H9 (cell line): ENCODE measurements at regions not wholly inside any gene's neighbourhood (a gene's known extent, or its start where the extent isn't known, plus 50 kb on each side); places are given as distances from the start of the nearest gene placed in this dataset.

Experiments used
- DNase-seq: peaks from one replicate; pipeline ENCODE4 v3.0.0-alpha.2; 2017
- H2AFZ ChIP-seq: one replicate; pipeline ENCODE4 v1.6.1; 2013; ENCODE audit warnings: mild to moderate bottlenecking, low read length, control low read depth, moderate library complexity
- H2AK5ac ChIP-seq: 2 replicates; pipeline ENCODE4 v1.6.1; 2013; ENCODE audit warnings: low read length, control low read depth, mixed read lengths; ENCODE audit not compliant: insufficient read length
- H2BK120ac ChIP-seq: one replicate; pipeline ENCODE4 v1.6.1; 2013; ENCODE audit warnings: low read depth, mild to moderate bottlenecking, low read length, control low read depth, inconsistent platforms; ENCODE audit not compliant: poor library complexity, severe bottlenecking
- H2BK12ac ChIP-seq: 2 replicates; pipeline ENCODE4 v1.6.1; 2013; ENCODE audit warnings: low read length, control low read depth, mixed read lengths, low read depth; ENCODE audit not compliant: insufficient read length
- H2BK15ac ChIP-seq: 2 replicates; pipeline ENCODE4 v1.6.1; 2013; ENCODE audit warnings: low read depth, low read length, control low read depth
- H2BK20ac ChIP-seq: one replicate; pipeline ENCODE4 v1.6.1; 2013; ENCODE audit warnings: low read depth, mild to moderate bottlenecking, low read length, control low read depth, inconsistent platforms; ENCODE audit not compliant: poor library complexity, severe bottlenecking
- H2BK5ac ChIP-seq: 2 replicates; pipeline ENCODE4 v1.6.1; 2013; ENCODE audit warnings: low read length, control low read depth, mixed read lengths; ENCODE audit not compliant: insufficient read length
- H3K14ac ChIP-seq: 2 replicates; pipeline ENCODE4 v1.6.1; 2013; ENCODE audit warnings: low read length, control low read depth; ENCODE audit not compliant: insufficient read depth
- H3K18ac ChIP-seq: 2 replicates; pipeline ENCODE4 v1.6.1; 2013; ENCODE audit warnings: low read depth, mild to moderate bottlenecking, mixed read lengths, low read length, control low read depth; ENCODE audit not compliant: insufficient read length
- H3K23ac ChIP-seq: 2 replicates; pipeline ENCODE4 v1.6.1; 2013; ENCODE audit warnings: low read length, control low read depth, mixed read lengths, low read depth; ENCODE audit not compliant: insufficient read length
- H3K23me2 ChIP-seq: 2 replicates; pipeline ENCODE4 v1.6.1; 2013; ENCODE audit warnings: low read depth, mild to moderate bottlenecking, mixed read lengths, low read length, control low read depth; ENCODE audit not compliant: insufficient read length, poor library complexity, severe bottlenecking
- H3K27ac ChIP-seq: 2 replicates; pipeline ENCODE4 v1.5.1; 2013; ENCODE audit warnings: low read length, control low read depth, mixed read lengths, low read depth; ENCODE audit not compliant: insufficient read length
- H3K27me3 ChIP-seq: 2 replicates; pipeline ENCODE4 v1.6.1; 2013; ENCODE audit warnings: low read length, control low read depth, inconsistent platforms; ENCODE audit not compliant: insufficient read depth
- H3K4ac ChIP-seq: 2 replicates; pipeline ENCODE4 v1.6.1; 2013; ENCODE audit warnings: low read depth, mild to moderate bottlenecking, control low read depth, inconsistent platforms, low read length, moderate library complexity
- H3K4me1 ChIP-seq: 2 replicates; pipeline ENCODE4 v1.6.1; 2013; ENCODE audit warnings: low read length, control low read depth, inconsistent platforms; ENCODE audit not compliant: insufficient read depth
- H3K4me2 ChIP-seq: 2 replicates; pipeline ENCODE4 v1.6.1; 2013; ENCODE audit warnings: low read length, control low read depth, mixed read lengths; ENCODE audit not compliant: insufficient read length, insufficient read depth
- H3K56ac ChIP-seq: 2 replicates; pipeline ENCODE4 v1.6.1; 2013; ENCODE audit warnings: low read depth, mild to moderate bottlenecking, mixed read lengths, low read length, control low read depth; ENCODE audit not compliant: insufficient read length
- H3K79me1 ChIP-seq: 2 replicates; pipeline ENCODE4 v1.6.1; 2013; ENCODE audit warnings: low read depth, mild to moderate bottlenecking, moderate library complexity, low read length, control low read depth, inconsistent platforms; ENCODE audit not compliant: insufficient read depth, poor library complexity, severe bottlenecking
- H3K79me2 ChIP-seq: 2 replicates; pipeline ENCODE4 v1.6.1; 2013; ENCODE audit warnings: low read length, control low read depth, inconsistent platforms; ENCODE audit not compliant: insufficient read depth
- H3K9ac ChIP-seq: 2 replicates; pipeline ENCODE4 v1.6.1; 2013; ENCODE audit warnings: low read length, control low read depth, mixed read lengths; ENCODE audit not compliant: insufficient read length; ENCODE audit errors: extremely low read depth
- H3K9me3 ChIP-seq: one replicate; pipeline ENCODE4 v1.6.1; 2013; ENCODE audit warnings: low read depth, low read length, inconsistent platforms; ENCODE audit not compliant: control insufficient read depth
- H3T11ph ChIP-seq: one replicate; pipeline ENCODE4 v1.6.1; 2013; ENCODE audit warnings: mild to moderate bottlenecking, low read length, control low read depth, inconsistent platforms
- H4K20me1 ChIP-seq: one replicate; pipeline ENCODE4 v1.6.1; 2013; ENCODE audit not compliant: control insufficient read depth, insufficient read length, insufficient read depth
- H4K5ac ChIP-seq: 2 replicates; pipeline ENCODE4 v1.6.1; 2013; ENCODE audit warnings: low read depth, mild to moderate bottlenecking, mixed read lengths, low read length, control low read depth; ENCODE audit not compliant: insufficient read length
- H4K8ac ChIP-seq: replicated peaks from 2 replicates; pipeline ENCODE4 v1.6.1; 2013; ENCODE audit warnings: low read length, control low read depth, mixed read lengths, low read depth; ENCODE audit not compliant: insufficient read length
- H4K91ac ChIP-seq: 2 replicates; pipeline ENCODE4 v1.6.1; 2013; ENCODE audit warnings: low read depth, mild to moderate bottlenecking, moderate library complexity, mixed read lengths, low read length, control low read depth; ENCODE audit not compliant: insufficient read length
- H3K27ac Mint-ChIP-seq, 3 experiments: 2 replicates in 2 of 3; 3 replicates in 1 of 3; pipeline ENCODE4 v1.8.0; 2020 to 2021; ENCODE audit warnings: mixed read lengths in 3 of 3, mild to moderate bottlenecking in 1 of 3, moderate library complexity in 1 of 3
- H3K27me3 Mint-ChIP-seq: 2 replicates; pipeline ENCODE4 v1.8.0; 2021; ENCODE audit warnings: low read depth, mild to moderate bottlenecking, moderate library complexity, mixed read lengths
- H3K36me3 Mint-ChIP-seq, 3 experiments: 2 replicates in 2 of 3; 3 replicates in 1 of 3; pipeline ENCODE4 v1.8.0; 2020 to 2021; ENCODE audit warnings: low read depth in 3 of 3, mixed read lengths in 3 of 3; ENCODE audit not compliant: insufficient read depth in 1 of 3
- H3K4me1 Mint-ChIP-seq, 2 experiments: 2 replicates each; pipeline ENCODE4 v1.8.0; 2020; ENCODE audit warnings: mixed read lengths in 2 of 2
- H3K4me3 Mint-ChIP-seq, 2 experiments: 2 replicates in 1 of 2; 3 replicates in 1 of 2; pipeline ENCODE4 v1.8.0; 2020 to 2021; ENCODE audit warnings: mild to moderate bottlenecking in 2 of 2, mixed read lengths in 2 of 2, moderate library complexity in 1 of 2
- H3K9me3 Mint-ChIP-seq, 2 experiments: 2 replicates in 1 of 2; 3 replicates in 1 of 2; pipeline ENCODE4 v1.8.0; 2020; ENCODE audit warnings: mild to moderate bottlenecking in 2 of 2, mixed read lengths in 2 of 2, moderate library complexity in 1 of 2
- WGBS: extraction: QIAGEN DNeasy Blood & Tissue Kit; methylation state at CpG from one replicate; pipeline ENCODE4 v1.1.7; 2013; ENCODE audit warnings: missing lambda C conversion rate, low lambda C conversion rate, mixed read lengths; ENCODE audit not compliant: insufficient read length; ENCODE audit errors: extremely low coverage; 5-methylcytosine and 5-hydroxymethylcytosine counted together
- TF ChIP-seq, protein P1 (sequence below): fragments of 200-600 bp; sonication (generic); conservative IDR thresholded peaks from 3 replicates; pipeline ENCODE4 v1.8.0; 2021; ENCODE audit warnings: antibody characterized with exemption, mild to moderate bottlenecking

DNA sequence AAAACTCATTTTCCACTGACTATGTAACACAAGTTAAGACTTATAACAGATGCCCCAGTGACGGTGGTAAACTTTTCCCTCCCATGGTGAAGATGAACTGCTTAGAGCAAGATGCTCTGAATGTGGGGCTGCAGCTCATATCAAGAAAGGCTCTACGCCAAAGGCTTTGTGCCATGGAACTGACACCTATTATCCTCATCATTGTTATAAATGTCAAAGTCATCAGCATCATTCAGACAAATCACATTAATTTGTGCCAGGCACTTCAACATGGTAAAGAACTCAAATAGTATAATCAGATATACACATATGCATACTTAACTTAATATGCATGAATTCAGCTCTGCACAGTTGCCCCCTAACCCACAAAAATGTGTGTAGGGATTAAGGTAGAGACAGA, 305.9 kb upstream of the ATP10B start:
- no peaks in the 10 kb centered on the region for H3K36me3 Mint-ChIP-seq
- no peaks in the 10 kb centered on the region for H4K20me1 ChIP-seq
- peaks cover 0 to 2% of the 10 kb centered on the region in 2 experiments; a peak in 2 of 5 replicates for H3K9me3 Mint-ChIP-seq
- no peak overlapping the region for H2AFZ ChIP-seq
- H3K79me2 ChIP-seq: no peaks in the 10 kb centered on the region
- no peak overlapping the region for H2BK15ac ChIP-seq
- no peak overlapping the region for H3K18ac ChIP-seq
- no peaks in the 10 kb centered on the region for H3K9me3 ChIP-seq
- no peaks in the 10 kb centered on the region for H3K23me2 ChIP-seq
- no peak overlapping the region for H3K9ac ChIP-seq
- H3K14ac ChIP-seq: no peak overlapping the region
- H2BK12ac ChIP-seq: no peak overlapping the region
- no peak overlapping the region for H2BK5ac ChIP-seq
- no peak overlapping the region for H4K8ac ChIP-seq
- H3K23ac ChIP-seq: no peak overlapping the region
- no peak overlapping the region for H2BK20ac ChIP-seq
- no peak overlapping the region for H3K4ac ChIP-seq
- no peaks in the 10 kb centered on the region for H3K79me1 ChIP-seq
- H3K4me3 Mint-ChIP-seq: no peak overlapping the region
- no peak overlapping the region for H4K5ac ChIP-seq
- H2AK5ac ChIP-seq: no peak overlapping the region
- H3T11ph ChIP-seq: no peak overlapping the region
- H3K4me2 ChIP-seq: no peak overlapping the region
- no peak overlapping the region for H2BK120ac ChIP-seq
- no peak overlapping the region for H4K91ac ChIP-seq
- H3K27me3 ChIP-seq: no peaks in the 10 kb centered on the region
- no peak overlapping the region for H3K56ac ChIP-seq
- no peak for DNase-seq
- H3K4me1 Mint-ChIP-seq: no peaks in the 10 kb centered on the region
- no CpG with 5 or more reads among the region's 2 CpGs for WGBS
- H3K27ac ChIP-seq: no peak overlapping the region
- H3K4me1 ChIP-seq: no peaks in the 10 kb centered on the region
- no peak overlapping the region for H3K27ac Mint-ChIP-seq
- TF ChIP-seq, protein P1, sequence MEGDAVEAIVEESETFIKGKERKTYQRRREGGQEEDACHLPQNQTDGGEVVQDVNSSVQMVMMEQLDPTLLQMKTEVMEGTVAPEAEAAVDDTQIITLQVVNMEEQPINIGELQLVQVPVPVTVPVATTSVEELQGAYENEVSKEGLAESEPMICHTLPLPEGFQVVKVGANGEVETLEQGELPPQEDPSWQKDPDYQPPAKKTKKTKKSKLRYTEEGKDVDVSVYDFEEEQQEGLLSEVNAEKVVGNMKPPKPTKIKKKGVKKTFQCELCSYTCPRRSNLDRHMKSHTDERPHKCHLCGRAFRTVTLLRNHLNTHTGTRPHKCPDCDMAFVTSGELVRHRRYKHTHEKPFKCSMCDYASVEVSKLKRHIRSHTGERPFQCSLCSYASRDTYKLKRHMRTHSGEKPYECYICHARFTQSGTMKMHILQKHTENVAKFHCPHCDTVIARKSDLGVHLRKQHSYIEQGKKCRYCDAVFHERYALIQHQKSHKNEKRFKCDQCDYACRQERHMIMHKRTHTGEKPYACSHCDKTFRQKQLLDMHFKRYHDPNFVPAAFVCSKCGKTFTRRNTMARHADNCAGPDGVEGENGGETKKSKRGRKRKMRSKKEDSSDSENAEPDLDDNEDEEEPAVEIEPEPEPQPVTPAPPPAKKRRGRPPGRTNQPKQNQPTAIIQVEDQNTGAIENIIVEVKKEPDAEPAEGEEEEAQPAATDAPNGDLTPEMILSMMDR: no peak
- no peaks in the 10 kb centered on the region for H3K27me3 Mint-ChIP-seq
